GM21786 (cell line): ENCODE measurements at regions not wholly inside any gene's neighbourhood (a gene's known extent, or its start where the extent isn't known, plus 50 kb on each side); places are given as distances from the start of the nearest gene placed in this dataset.

Source experiments
- ATAC-seq: cut with Tn5 transposase; IDR thresholded peaks from one replicate; pipeline ENCODE4 v1.9.1; 2021; ENCODE audit not compliant: unreplicated experiment

DNA sequence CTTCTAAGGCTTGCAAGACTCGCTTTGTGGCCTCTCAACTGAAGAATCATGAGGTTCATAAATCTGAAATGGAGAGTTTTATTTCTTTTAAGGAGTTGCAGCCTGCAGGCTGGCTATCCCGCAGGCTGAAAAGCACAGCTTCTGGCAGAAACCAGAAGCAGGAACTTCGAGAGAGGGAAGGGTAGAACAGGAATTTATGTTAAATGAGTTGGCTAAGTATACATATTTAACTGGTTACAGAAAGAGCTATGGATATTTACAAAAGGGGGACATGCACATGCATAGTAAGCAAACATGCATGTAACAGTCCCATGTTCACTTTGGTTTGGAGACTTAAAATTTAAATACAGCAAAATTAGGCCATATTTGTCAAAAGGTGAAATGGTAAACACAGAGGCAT, 787.0 kb downstream of the TFAP2A start:
- no peak for ATAC-seq

DNA sequence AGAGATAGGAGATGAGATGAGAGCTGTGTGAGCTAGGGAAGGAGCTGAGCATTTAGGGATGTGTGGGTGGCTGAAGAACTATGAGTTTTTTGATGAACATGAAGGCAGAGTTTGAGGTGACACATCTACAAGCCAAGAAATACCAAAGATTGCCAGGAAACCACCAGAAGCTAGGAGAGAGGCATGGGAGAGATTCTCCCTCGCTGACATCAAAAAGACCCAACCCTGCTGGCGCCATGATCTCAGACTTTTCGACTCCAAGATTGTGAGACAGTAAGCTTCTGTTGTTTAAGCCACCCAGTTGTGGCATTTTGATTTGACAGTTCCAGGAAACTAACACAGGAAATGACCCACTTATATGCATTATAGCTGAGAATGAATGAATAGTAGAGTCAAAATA, 790.9 kb downstream of the TFAP2A start:
- ATAC-seq, result no peak

DNA sequence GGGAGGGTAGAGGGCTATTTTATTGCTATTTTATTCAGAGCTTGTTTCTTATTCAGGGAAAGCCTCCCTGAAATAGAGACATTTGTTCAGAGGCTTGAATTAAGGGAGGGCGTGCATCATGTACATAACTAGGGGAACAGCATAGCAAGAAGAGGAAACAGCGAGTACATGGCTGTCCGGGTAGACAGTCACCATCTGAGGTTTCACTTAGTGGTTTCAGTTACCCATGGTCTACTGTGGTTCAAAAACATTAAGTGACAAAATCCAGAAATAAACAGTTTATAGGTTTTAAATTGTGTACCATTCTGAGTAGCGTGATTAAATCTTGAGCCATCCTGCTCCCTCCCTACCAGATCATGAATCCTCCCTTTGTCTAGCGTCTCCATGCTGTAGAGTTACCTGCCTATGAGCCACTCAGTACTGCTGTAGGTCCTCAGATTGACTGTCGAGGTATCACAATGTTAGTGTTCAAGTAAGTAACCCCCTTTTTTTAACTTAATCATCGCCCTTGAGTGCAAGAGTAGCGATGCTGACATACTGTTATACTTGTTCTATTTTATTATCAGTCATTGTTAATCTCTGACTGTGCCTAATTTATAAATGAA, 791.5 kb downstream of the TFAP2A start:
- ATAC-seq, result no peak

DNA sequence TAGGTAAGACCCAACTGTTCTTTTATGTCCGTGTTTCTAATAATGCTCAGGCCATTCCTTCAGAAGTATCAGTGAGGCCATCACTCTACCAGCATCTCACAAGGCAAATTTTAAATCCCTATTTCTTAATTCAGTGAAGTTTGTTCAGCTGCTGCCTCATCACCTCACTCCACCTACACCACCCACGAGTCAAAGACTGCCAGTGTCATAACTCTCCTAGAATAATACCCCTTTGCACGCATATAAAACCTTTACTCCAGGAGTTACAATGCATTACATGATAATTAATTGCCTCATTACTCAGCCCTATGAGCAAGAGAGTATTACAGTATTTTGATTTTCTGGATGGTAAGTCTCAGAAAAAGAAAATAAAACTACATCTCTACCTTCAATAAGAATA, 793.6 kb downstream of the TFAP2A start:
- ATAC-seq, result no peak

DNA sequence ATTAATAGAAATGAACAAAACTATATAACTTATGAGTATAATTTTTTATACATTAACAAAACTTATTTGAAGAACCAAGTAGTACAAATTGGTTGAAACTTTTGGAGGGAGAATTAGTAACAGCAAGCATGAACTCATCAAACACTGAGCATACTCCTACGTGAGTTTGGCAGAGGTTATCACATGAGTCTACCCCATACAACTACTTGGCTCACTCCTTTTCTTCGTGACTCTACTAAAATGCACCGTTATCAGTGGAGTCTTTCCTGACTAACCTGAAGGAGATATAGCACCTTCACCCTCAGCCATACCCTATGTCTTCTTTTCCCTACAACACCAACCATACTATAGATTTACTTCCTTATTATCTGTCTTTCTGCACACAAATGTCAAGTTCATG, 794.2 kb downstream of the TFAP2A start:
- ATAC-seq, result no peak

DNA sequence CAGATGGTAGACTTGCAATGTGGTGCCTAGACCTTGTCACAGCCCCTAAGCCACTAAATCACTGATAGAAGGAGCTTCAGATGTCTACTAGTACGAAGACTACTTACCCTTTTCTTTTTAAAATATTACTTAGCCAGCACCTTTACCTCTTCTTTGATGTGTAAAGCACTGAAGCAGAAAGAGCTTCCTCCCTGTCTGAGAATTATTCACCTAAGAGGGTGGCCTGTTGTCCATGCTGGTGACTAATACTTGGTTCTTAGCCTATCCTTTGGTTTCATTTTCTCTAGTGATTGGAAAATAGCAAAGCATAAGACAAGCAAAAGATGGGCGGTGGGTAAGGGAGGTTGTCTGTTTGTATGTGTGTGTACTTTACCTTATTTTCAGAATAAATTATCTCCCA, 794.6 kb downstream of the TFAP2A start:
- ATAC-seq, result no peak

DNA sequence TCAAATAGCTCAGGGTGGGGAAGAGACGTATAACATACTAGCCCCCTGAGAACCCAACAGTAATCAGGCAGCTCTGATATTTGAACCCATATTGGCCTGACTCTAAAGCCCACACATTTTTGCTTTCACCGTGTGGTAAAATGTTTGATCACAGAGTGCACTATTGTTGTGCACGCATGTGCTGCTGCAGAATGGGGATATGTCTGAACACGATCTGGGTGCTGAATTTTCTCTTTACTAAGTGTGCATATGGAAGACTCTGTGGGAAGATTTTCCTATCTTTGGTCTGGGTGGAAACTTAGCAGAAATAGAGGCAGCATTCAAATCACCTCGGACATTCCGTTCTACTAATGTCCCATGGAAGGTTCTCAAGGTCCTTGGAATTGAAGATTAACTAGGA, 800.1 kb downstream of the TFAP2A start:
- ATAC-seq, result no peak

DNA sequence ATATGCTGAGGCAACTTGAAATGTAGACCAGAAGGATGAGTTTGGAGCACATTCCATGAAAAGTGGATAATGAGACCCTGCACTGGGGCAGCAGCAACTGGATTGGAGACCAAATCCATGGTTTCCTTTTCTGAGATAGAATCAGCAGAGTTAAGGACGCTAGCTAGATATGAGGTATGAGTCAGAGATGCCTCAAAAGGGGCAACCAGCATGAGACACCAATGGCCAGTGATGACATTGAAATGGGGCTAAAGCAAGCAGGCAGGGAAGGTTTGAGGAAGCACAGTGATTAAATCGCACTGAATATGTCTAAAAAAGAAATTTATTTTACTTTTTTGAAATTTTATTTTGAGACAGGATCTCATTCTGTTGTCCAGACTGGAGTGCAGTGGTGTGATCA, 802.4 kb downstream of the TFAP2A start:
- no peak for ATAC-seq

DNA sequence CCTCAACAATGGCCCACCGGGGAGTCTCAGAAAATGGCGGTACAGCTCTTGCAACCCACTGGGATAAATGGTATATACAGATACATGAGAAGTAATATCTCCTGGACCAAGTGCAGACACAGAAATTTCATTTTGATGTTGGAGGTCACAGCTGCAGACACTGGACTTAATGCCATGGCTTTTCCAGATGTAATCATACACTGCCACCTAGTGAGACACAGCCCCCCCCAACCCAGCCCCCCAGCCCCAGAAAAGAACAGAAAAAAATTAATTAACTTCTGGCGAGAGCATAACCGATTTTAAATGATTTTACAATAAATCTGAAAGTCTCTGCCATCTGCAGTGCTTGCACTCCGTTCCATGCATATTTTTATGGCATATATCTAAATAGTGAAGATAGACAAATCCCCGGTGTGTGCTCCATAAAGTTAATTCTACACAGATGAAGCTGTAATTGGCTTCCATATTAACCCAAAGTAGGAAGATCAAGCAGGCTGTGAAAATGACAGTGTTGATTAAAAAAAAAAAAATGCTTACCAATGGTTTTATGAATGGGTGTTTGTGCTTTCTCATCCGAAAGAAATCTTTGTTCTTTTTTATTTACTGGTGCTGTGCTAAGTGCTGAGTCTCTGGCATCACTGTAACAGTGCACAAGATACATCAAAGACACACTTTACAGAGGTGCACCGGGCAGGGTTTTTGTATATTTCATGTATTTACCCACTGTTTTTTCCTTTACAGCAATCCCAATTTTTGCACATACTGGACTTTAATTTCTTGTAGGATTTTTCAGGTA, 804.1 kb downstream of the TFAP2A start:
- ATAC-seq, result no peak

DNA sequence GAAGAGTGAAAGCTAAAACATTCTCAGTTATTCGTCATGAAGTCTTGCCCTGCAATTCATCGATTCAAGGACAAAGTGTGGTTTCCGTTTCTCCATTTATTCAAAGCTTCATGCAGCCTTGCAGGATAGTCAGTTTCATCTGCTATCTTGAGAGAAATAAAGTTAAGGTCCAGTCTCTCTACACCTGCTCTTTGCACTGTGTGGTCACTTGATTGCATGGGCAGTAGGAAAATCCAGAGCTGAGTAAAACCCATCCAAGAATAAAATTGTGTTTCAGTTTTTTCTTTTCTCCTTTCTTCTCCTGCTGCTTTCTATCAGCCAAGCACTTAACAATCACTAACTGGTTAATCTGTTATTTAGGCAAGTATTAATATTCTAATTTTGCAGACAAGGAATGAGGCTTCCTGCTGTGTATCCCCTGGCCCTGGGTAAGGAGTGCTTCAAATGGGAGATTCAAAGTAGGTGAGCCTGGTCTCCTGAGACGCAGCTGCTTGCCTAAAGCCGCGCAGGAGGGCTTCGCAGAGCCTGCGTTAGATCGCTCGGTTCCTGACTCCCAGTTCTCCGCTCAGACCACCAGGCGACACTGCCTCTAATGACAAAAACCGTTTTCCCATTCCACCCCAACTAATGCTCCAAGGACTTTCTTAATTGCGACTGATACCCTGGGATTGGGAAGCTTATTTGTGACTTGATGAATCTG, 808.3 kb downstream of the TFAP2A start:
- no peak for ATAC-seq

DNA sequence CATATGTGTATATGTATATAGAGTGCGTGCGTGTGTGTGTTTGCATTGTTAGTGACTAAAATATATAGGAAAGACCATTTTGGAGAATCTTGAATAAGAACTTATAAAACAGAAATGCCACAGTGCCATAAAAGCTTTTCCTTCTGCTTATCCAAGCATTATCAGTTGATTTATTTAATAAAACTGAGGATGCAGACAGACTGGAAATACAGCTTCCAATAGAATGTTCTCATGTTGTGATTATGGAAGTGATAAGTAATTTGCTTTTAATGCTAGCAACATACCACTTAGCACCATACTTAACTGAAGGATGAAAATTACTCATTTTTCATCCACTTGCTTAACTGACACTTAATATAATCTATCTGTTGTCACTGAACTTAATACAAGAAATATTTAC, 820.1 kb downstream of the TFAP2A start:
- ATAC-seq, result no peak

DNA sequence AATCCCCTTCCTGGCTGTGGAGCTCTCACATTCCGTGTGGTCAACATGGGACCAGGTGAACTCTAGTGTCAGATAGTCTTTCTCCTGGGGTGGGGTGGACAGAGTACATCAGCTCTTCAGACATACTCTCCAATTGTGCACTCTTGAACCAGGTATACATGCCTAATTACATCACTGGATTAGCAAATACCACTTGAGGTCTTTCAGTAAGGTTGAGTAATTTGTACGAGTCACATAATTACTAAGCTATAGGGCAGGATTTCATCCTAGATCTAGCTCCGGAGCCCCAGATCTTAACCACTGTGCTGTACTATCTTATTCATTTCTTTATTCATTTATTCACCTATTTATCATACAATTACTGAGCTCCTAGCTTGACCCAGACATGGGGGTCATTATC, 821.3 kb downstream of the TFAP2A start:
- ATAC-seq, result no peak

DNA sequence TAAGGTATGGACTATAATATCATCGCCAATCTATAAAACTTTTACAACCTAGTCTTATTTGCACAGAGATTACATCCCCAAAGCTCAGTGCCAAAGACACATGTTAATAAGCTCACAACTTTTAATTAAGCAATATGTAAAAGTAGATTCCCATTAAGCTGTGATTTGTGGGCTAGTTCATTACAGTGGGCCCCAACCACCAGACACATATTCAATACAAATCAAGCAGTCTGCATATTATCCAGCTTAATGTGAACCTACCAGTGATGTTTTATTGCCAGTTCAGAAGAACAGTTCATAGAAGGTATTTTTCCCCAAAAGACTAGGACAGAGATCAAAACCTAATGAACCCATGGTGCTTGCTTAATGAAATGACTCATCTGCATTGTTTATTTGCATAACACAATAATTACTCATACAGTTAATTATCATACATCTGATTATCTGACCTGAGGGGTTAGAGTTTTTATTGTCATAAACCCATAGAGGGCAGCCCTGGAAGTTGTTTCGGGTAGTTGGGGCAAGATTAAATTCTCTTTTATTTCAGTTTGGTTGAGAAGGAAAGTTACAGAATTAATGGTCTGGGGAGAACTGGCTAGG, 831.0 kb downstream of the TFAP2A start:
- ATAC-seq, result no peak

DNA sequence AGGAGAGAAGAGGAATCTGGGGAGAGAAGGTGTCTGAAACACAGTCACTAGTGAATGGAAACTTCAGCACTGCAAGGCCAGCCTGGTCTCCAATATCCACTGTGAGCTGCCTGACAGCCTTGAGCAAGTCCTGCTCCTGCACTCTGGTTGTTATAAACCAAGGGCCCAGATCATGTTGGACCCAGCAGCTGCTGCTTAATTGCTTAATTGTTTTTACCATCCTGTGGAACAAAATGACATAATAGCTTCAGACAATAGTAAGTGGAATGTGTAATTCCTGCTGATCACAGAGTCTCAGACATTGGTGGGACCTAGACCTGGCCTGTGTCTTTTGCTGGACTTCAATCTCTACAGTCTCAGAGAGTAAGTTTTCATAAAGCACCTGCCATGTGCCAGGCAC, 833.7 kb downstream of the TFAP2A start:
- ATAC-seq, result no peak

DNA sequence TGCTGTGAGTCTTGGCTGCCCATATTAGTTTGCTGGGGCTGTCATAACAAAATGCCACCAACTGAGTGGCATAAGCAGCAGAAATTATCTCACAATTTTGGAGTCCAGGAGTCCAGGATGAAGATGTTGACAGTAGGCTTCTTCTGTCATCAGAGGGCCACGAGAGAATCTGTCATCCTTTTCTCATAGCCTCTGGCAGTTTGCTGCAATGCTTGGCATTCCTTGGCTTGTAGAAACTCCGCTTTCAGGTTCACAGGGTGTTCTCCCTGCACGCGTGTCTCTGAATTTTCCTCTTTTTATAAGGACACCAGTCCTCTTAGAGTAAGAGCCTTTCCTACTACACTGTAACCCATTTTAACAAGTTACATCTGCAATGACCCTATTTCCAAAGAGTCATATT, 838.4 kb downstream of the TFAP2A start:
- no peak for ATAC-seq

DNA sequence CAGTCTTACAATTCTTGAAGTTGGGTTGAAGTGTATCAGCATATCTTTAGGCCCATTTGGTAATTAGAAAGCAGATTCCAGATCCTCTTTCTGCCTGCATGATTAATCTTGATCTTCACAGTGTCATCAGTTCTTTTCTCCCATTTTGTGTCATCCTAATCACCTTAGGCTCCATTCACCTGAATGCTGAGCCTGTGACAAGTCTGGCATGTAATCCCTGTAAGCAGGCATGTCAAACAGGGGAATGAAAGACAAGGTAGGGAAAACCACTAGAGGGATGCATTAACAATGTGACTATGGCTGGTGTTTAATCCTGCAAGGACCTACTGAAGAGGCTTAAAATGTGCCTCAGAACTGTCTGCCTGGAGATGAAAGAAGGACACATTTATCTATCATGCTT, 848.8 kb downstream of the TFAP2A start:
- no peak for ATAC-seq

DNA sequence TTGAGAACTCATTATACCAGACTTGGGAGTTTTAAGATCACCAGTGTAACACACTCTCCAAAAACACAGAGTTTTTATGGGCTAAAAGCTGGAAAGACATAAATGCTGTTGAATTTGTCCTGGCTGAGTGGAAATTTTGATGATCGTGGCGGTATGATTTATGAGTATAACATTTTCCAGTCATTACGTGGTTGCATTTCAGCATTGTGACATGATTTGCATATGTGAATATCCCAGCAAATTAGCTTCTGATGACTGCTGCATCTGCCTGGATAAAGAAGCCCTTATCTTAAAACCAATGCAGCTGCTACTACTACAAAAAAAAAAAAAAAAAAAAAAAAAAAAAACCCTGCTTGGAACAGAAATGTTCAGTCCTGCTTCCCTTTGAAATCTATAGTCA, 850.9 kb downstream of the TFAP2A start:
- no peak for ATAC-seq

DNA sequence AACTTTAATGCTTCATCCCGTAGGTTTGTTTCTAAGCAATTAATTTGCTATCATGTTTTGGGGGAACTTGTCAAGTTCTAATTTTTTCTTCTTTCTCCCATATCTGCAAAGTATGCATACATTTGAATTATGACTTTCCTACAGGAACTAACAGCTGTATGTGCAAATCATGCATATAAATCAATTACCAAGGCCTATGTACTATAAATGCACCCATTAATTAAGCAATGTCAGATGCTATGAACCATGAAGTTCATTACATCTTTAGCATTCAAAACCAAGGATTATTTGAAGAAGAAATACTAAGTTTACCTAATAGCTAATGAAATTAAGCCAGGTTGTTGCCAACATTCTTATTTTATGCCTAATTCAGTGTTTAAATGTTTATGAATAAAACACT, 851.3 kb downstream of the TFAP2A start:
- no peak for ATAC-seq

DNA sequence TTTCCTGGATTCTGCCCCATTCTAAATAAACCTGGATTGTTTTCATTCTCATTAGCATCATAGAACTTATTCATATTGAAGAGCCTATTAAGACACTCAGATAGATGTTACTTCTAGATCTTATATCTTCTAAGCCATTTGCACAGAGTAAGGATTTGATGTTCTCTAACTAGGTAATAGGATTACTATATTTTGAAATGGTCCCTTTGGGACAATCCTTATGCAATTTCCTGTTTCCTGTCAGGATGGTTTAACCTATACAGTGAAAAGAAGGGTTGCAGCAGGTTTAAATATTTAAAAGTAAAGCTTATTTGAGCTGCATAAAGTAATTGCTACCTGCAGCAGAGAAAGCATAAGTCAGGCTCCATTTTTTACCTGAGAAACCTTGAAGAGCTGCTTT, 860.1 kb downstream of the TFAP2A start:
- ATAC-seq, result no peak

DNA sequence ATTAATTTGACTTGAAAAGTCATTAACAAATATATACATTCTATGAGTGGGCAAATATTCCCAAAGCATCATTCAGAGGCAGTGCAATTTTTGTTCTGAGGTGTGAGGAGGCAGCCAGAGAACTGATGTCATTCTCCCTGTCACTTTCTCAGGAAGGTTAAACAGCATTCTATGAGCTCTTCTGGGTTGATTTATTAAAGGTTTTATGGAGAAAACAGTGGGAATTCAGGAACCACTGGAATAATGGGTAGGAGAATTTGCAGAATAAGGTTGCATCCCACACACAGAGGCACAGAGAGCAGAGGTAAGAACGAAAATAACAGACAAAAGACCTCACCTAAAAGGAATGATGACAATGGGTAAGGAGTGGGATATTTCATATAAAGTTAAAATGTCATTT, 860.6 kb downstream of the TFAP2A start:
- ATAC-seq, result no peak

DNA sequence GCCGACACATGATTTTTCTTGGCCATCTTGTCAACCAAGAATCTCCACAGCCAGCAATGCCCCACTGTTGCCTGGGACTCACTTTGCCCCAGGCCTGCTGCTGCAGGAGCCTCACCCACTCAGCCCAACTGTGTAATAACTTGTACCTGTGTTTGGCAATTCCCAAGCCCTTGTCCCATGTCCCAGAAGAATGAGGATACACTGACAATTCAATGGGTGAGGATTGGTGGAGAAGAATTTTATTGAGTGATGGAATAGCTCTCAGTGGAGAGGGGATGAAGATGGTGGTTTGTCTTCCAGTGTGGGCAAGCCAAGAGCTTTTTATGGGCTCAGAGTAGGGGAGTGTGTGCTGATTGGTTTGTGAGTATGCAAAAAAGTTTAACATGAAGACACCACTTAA, 861.9 kb downstream of the TFAP2A start:
- ATAC-seq, result no peak

DNA sequence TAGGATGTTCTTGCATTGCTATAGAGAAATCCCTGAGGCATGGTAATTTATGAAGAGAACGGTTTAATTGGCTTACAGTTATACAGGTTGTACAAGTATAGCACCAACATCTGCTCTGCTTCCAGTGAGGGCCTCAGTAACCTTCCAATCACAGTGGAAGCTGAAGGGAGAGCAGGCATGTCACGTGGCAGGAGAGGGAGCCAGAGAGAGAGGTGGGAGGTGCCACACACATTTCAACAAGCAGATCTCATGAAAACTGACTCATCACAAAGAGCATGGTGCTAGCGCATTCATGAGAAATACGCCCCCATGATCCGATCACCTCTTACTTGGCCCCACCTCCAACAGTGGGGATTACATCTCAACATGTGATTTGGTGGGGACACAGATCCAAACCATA, 871.2 kb downstream of the TFAP2A start:
- ATAC-seq, result no peak
